ENCODE measurements at regions not wholly inside any gene's neighbourhood (a gene's known extent, or its start where the extent isn't known, plus 50 kb on each side); places are given as distances from the start of the nearest gene placed in this dataset.

GRCh38 chr3:195001961-195002861 is 268.7 kb downstream of the XXYLT1 start (continued):
- peak; percentile 79 for TF ChIP-seq ZNF687 (CRISPR knock-in tag; IDR thresholded peaks at IDR 0.05)
- no peak for TF ChIP-seq GLI4 (CRISPR knock-in tag; IDR thresholded peaks at IDR 0.05; ENCODE audit: borderline replicate concordance)
- TF ChIP-seq ZGPAT (CRISPR knock-in tag; IDR thresholded peaks at IDR 0.05): 0 out of 2 replicates have a peak, but pooled peaks have one; percentile 43
- TF ChIP-seq RBFOX2 (IDR thresholded peaks at IDR 0.05; ENCODE audit: low read depth, low read length): no peak
- no peak for TF ChIP-seq MYPOP (CRISPR knock-in tag; IDR thresholded peaks at IDR 0.05)
- no peak for TF ChIP-seq ZBTB21 (CRISPR knock-in tag; IDR thresholded peaks at IDR 0.05)
- TF ChIP-seq PRDM15 (CRISPR knock-in tag; IDR thresholded peaks at IDR 0.05): no peak
- TF ChIP-seq ZNF691 (CRISPR knock-in tag; IDR thresholded peaks at IDR 0.05; ENCODE audit: borderline replicate concordance, low read depth): no peak
- peak; percentile 76; the same call in 1 of the 2 replicates for TF ChIP-seq ZNF350 (CRISPR knock-in tag; IDR thresholded peaks at IDR 0.05; ENCODE audit: borderline replicate concordance, low read depth)
- TF ChIP-seq NR1H2 (CRISPR knock-in tag; IDR thresholded peaks at IDR 0.05; ENCODE audit: borderline replicate concordance, low read depth): no peak
- 0 out of 2 replicates have a peak, but pooled peaks have one; percentile 26 for TF ChIP-seq PRDM10 (CRISPR knock-in tag; IDR thresholded peaks at IDR 0.05; ENCODE audit: low read depth)
